Embryonic facial prominence (tissue), 1 donor: ENCODE measurements at regions not wholly inside any gene's neighbourhood (a gene's known extent, or its start where the extent isn't known, plus 50 kb on each side); places are given as distances from the start of the nearest gene placed in this dataset.

Experiments
- DNase-seq: peaks from one replicate; pipeline ENCODE4 v3.0.0-alpha.2; 2016; ENCODE audit errors: extremely low spot score

GRCh38 chr14:60563113-60563512, 54.2 kb downstream of the SIX6 start:
- peak; percentile 46 for DNase-seq

- no peak for DNase-seq
Observed at GRCh38 chr14:60565211-60565610, 56.3 kb downstream of the SIX6 start.

GRCh38 chr14:60566101-60566500, 57.2 kb downstream of the SIX6 start:
- no peak for DNase-seq

GRCh38 chr14:60573943-60574495, 65.1 kb downstream of the SIX6 start:
- no peak for DNase-seq

- DNase-seq, result no peak
Observed at GRCh38 chr14:60575008-60575407, 66.1 kb downstream of the SIX6 start.

GRCh38 chr14:60585676-60586075, 63.6 kb downstream of the SIX1 start:
- no peak for DNase-seq

- DNase-seq, result no peak
Observed at GRCh38 chr14:60589442-60589841, 59.8 kb downstream of the SIX1 start.

- DNase-seq, result no peak
Observed at GRCh38 chr14:60590991-60591414, 58.3 kb downstream of the SIX1 start.
